UCSD-AML1 (cell line): ENCODE measurements at regions not wholly inside any gene's neighbourhood (a gene's known extent, or its start where the extent isn't known, plus 50 kb on each side); places are given as distances from the start of the nearest gene placed in this dataset.

Experiments used
- DNase-seq: peaks from one replicate; lab custom pipeline; 2025; ENCODE audit not compliant: unreplicated experiment; lab: John Stamatoyannopoulos, UW

GRCh38 chr7:15870347-15870746 lies 183.9 kb upstream of the MEOX2 start:
- no peak for DNase-seq

- DNase-seq = no peak
Measured at GRCh38 chr7:15867441-15867840, 181.0 kb upstream of the MEOX2 start.

GRCh38 chr7:15866753-15867152 lies 180.3 kb upstream of the MEOX2 start:
- DNase-seq = no peak

- DNase-seq = no peak
Measured at GRCh38 chr7:15864626-15864991, 178.1 kb upstream of the MEOX2 start.

- DNase-seq = no peak
Measured at GRCh38 chr7:15863951-15864625, 177.6 kb upstream of the MEOX2 start.

- no peak for DNase-seq
Measured at GRCh38 chr7:15862781-15863165, 176.3 kb upstream of the MEOX2 start.

GRCh38 chr7:15862016-15862780 lies 175.7 kb upstream of the MEOX2 start:
- DNase-seq = no peak

- DNase-seq = no peak
Measured at GRCh38 chr7:15860264-15860949, 173.9 kb upstream of the MEOX2 start.

- DNase-seq = no peak
Measured at GRCh38 chr7:15857026-15857425, 170.5 kb upstream of the MEOX2 start.

GRCh38 chr7:15856311-15856710 lies 169.8 kb upstream of the MEOX2 start:
- no peak for DNase-seq

- DNase-seq = no peak
Measured at GRCh38 chr7:15855525-15856109, 169.1 kb upstream of the MEOX2 start.

GRCh38 chr7:15854841-15855524 lies 168.5 kb upstream of the MEOX2 start:
- DNase-seq = no peak

GRCh38 chr7:15853832-15854470 lies 167.5 kb upstream of the MEOX2 start:
- no peak for DNase-seq

- DNase-seq = no peak
Measured at GRCh38 chr7:15851201-15851600, 164.7 kb upstream of the MEOX2 start.

GRCh38 chr7:15848901-15849300 lies 162.4 kb upstream of the MEOX2 start:
- DNase-seq = no peak

- DNase-seq = no peak
Measured at GRCh38 chr7:15848362-15848761, 161.9 kb upstream of the MEOX2 start.

GRCh38 chr7:15845868-15846267 lies 159.4 kb upstream of the MEOX2 start:
- no peak for DNase-seq

GRCh38 chr7:15845461-15845860 lies 159.0 kb upstream of the MEOX2 start:
- no peak for DNase-seq

- DNase-seq = no peak
Measured at GRCh38 chr7:15839416-15840100, 153.1 kb upstream of the MEOX2 start.

GRCh38 chr7:15838265-15838664 lies 151.8 kb upstream of the MEOX2 start:
- DNase-seq = no peak
